RWPE1 (cell line): ENCODE measurements at regions not wholly inside any gene's neighbourhood (a gene's known extent, or its start where the extent isn't known, plus 50 kb on each side); places are given as distances from the start of the nearest gene placed in this dataset.

Experiments used
- CTCF ChIA-PET: fragments of 350-600 bp; sonication (Branson Sonifier 250); formaldehyde crosslinking; extraction: SDS; loops from one replicate; lab custom pipeline; 2021; lab: Yijun Ruan, JAX
- POLR2A ChIA-PET: fragments of 400-600 bp; formaldehyde crosslinking; extraction: SDS; loops from one replicate; lab custom pipeline; 2020; ENCODE audit warnings: antibody characterized with exemption; ENCODE audit not compliant: low non-redundant PET; lab: Yijun Ruan, JAX
- DNase-seq: peaks from one replicate; pipeline ENCODE4 v3.0.0; 2012; ENCODE audit warnings: low spot score
- H3K27ac ChIP-seq: fragments of 450-650 bp; 2 replicates; pipeline ENCODE4 v1.5.1; 2017
- TF ChIP-seq, protein P1 (sequence below): fragments of 450-650 bp; conservative IDR thresholded peaks from 2 replicates; pipeline ENCODE4 v1.5.1; 2017; ENCODE audit warnings: low read depth, mild to moderate bottlenecking

DNA sequence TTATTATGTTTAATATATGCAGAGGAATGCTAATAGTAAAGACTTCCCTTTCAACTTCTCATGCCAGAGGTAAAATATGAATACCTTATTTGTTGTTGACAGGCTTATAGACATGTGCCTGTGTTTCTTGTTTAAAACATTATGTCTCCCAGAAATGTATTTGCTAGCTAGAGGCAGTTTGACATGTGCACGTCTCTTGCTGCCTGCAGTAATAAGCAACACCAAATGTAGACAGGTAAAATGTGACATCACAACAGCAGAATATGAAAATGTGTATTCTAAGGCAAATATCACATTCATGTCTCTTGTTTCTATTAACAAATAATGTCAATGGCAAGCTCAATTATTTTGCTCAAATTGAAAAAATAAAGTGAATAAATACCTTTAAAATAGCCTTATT is 80.2 kb upstream of the NEGR1 start:
- no peak overlapping the region for H3K27ac ChIP-seq
- POLR2A ChIA-PET, result no interaction called here
- DNase-seq, result no peak
- CTCF ChIA-PET, result interaction anchor here (0.7 kb wide), 1 partner anchor 1495 kb away, joined by 3 read pairs; no protein-coding TSS in a partner anchor
- TF ChIP-seq, protein P1, sequence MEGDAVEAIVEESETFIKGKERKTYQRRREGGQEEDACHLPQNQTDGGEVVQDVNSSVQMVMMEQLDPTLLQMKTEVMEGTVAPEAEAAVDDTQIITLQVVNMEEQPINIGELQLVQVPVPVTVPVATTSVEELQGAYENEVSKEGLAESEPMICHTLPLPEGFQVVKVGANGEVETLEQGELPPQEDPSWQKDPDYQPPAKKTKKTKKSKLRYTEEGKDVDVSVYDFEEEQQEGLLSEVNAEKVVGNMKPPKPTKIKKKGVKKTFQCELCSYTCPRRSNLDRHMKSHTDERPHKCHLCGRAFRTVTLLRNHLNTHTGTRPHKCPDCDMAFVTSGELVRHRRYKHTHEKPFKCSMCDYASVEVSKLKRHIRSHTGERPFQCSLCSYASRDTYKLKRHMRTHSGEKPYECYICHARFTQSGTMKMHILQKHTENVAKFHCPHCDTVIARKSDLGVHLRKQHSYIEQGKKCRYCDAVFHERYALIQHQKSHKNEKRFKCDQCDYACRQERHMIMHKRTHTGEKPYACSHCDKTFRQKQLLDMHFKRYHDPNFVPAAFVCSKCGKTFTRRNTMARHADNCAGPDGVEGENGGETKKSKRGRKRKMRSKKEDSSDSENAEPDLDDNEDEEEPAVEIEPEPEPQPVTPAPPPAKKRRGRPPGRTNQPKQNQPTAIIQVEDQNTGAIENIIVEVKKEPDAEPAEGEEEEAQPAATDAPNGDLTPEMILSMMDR, result no peak

DNA sequence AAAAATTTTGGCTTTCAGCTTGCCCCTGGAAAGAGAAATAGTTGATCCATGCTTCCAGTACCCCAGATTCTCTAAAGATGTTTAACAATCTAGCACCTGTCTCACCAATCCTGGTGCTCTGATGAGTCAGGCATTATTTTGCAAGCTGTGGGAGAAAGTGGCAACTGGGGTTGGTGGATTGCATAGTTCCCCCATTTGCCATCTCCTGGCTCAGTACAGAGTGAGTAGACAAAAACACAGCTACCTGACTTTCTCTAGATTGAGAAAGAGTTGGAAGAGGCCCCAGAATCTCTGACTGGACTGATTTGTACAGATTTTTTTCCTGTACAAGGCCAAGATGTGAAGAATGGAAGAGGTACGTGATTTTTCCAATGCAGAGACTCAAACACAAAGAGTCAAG is 75.1 kb upstream of the NEGR1 start:
- ChIA-PET POLR2A (no interaction called here), CTCF (no interaction called here)
- TF ChIP-seq, protein P1, result no peak
- no peak for DNase-seq
- no peak overlapping the region for H3K27ac ChIP-seq

DNA sequence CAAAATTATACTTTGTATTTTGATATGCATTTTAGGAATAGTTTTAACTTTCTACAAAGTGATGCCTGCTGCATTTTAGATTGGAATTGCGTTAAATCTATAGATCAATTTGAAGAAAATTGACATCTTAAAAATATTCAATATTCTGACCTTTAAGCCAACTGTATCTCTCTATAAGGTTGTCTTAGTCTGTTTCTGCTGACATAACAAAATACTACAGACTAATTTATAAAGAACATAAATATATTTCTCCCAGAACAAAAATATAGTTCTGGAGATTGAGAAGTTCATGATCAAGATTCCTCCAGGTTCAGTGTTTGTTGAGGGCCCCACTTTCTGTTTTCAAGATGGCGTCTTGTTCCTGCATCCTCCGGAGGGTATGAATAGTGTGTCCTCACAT is 73.6 kb upstream of the NEGR1 start:
- no peak for DNase-seq
- H3K27ac ChIP-seq, result no peak overlapping the region
- TF ChIP-seq, protein P1, result no peak
- CTCF ChIA-PET, result no interaction called here
- POLR2A ChIA-PET, result no interaction called here

DNA sequence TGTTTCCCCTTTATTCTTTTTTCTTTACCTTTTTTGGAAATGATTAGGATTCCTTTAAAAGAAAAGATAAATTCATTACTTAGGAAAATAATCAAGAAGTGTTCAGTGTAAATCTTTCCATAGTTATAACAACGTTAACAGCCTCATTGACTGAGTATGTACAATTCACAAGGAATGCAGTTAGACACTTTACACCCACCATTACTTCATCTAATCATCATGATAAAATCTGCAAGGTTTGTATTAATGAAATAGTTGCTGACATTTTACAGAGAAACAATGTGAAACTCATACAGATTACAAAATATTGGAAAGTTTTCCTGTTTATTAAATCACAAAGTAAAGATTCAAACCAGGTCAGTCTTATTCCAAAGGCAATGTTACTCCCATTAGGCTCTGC is 59.3 kb upstream of the NEGR1 start:
- ChIA-PET CTCF (no interaction called here), POLR2A (no interaction called here)
- no peak for DNase-seq
- TF ChIP-seq, protein P1, result no peak
- H3K27ac ChIP-seq, result no peak overlapping the region

DNA sequence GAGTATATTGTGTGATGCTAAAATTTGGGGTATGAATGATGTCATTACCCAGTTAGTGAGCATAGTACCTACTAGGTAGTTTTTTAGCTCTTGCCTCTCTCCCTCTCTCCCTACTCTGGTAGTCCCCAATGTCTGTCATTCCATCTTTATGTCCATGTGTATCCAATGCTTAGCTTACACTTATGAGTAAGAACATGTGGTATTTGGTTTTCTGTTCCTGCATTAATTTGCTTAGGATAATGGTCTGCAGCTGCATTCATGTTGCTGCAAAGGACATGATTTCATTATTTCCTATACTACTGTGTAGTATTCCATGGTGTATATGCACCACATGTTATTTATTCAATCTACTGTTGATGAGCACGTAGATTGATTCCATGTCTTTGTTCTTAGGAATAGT is 54.4 kb upstream of the NEGR1 start:
- TF ChIP-seq, protein P1, result no peak
- no peak overlapping the region for H3K27ac ChIP-seq
- DNase-seq, result no peak
- CTCF ChIA-PET, result no interaction called here
- POLR2A ChIA-PET, result no interaction called here
